Activated CD4-positive, alpha-beta T cell treated with anti-CD3 and anti-CD28 coated beads for 48 hours (primary cell): ENCODE measurements at regions not wholly inside any gene's neighbourhood (a gene's known extent, or its start where the extent isn't known, plus 50 kb on each side); places are given as distances from the start of the nearest gene placed in this dataset.
A peak's percentile ranks its signal among the peaks of the same experiment; 100 is the strongest.

Source experiments
- DNase-seq: peaks from one replicate; pipeline ENCODE4 v3.0.0-alpha.2; 2020

DNA sequence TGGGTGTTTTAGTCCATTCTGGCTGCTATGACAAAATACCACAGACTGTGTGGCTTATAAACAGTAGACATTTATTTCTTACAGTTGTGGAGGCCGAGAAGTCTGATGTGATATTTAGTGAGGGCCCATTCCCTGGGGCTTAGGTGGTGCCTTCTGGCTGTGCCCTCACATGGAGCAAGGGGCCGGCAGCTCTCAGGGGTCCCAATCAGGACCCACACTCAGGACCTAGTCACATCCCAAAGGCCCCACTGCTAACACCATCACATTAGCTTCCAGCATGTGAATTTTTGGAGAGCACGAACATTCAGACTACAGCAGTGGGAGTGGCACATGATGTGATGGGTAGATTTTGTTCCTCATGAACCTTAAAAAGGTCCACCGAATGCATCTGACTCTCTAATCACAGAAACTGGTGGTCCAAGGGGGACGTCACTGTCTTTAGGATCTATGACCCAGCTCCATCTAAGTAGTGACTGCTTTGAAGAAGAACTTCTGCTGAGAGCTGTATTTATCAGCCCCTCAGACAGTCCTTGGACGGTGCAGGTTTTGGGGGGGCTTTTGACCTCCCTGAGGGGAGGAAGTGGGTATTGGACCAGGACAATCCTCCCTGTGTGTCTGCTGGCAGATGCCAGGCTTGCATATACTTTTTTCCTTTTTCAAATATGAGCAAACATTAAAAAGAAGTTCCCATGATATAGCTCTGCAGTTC is 154.5 kb upstream of the ZNF32 start:
- DNase-seq = no peak

GRCh38 chr10:43801626-43802025 is 152.9 kb upstream of the ZNF32 start:
- no peak for DNase-seq

DNA sequence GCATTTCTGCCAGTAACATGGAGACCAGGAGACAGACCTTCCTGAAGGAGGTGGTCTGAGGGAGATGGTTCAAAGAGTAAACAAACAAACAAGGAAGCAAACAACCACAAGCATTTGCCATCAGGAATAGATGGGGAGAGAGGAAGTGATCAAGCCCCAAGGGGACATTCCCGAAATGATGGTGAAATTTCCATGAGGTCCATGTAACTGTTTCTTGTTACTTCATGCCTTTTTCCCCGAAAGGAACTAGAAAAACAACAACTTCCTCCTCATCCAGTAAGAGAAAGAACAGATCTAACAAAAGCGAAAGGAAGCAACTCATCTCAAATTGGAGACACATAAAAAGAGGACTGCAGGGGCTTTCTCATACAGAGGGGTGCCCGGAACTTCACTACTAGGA is 152.5 kb upstream of the ZNF32 start:
- no peak for DNase-seq

DNA sequence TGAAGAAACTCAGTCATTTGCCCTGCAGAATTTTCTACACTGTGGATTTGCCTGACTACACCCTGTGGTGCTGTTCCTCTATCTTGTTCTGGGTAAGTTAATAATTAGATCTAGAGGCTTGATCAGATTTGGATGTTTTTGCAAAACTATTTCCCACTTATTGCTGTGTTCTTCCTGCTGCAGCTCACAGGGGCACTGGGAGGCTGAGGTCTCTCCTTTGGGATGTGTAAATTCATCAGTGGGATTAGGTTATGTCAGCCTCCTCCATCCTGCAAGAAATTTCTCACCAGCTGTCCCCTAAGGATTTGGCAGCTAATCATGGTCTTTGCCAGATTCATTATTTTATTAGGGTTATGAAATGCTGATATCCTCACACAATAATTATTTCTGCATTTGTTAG is 148.1 kb upstream of the ZNF32 start:
- DNase-seq = no peak

DNA sequence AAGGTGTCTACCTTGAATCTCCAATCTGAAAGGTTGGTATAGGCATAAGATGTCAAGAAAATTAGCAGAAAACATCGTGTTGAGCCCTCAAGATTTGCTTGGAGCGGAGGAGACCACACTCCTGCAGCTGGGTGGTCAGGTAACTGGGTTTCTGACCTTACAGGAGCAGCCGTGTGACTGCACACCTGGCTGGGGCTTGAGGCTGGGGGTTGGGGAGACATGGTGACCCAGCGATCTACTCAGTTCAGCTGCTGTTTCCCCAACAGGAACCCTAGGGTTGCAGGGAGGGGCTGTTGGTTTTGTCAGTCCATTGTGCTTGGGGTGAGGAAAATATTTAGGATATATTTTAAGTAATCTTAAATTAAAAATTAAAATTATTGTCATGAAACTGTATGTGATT is 147.0 kb upstream of the ZNF32 start:
- DNase-seq = no peak

- DNase-seq = no peak
These were observed 146.4 kb upstream of the ZNF32 start for GRCh38 chr10:43795093-43795492.

DNA sequence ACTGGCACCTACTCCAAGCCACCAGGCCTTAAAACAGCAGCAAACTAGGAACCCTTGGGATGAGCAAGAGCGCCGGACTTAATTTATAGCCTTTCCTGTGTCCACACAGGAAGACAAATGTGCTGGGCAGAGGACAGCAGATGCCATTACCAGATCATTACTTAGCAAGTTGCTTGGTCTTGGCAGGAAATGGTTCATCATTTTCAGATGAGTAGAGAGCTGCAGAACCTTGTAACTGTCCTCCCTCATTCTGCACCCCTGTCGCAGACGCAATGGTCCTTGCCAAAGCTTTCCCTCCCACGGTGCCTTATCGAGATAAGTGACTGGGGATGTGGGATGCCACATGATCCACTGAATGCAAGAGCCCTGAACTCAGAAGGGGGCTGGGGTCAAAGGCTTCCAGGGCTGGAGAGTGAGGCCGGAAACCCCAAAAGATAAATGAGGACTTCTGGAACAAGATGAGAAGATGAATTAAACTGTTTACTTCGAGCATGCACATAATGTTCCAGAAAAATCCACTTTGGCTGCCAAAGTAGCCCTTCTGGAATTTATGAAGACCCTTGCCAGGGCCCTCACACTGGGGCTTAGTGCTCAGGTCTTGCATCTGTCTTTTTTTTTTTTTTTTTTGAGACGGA is 145.6 kb upstream of the ZNF32 start:
- DNase-seq = no peak

DNA sequence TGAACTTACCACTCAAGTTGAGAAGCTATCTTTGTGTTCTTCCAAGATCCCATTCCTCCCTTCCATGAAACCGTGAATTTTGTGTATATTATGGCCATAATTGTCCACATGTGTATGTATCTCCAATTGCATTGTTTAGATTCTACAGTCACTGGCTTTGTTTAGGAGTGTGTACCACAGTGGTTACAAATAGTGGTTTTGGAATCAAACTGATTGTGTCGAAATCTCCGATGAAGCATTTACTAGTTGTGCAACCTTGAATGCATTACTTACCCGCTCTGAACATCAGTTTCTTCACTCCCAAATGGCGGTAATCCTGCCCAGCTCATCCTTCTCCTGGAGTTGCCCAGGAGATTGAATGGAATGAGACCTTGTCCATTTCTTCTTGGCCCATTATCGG is 145.0 kb upstream of the ZNF32 start:
- DNase-seq = no peak

GRCh38 chr10:43790147-43790546 is 141.5 kb upstream of the ZNF32 start:
- no peak for DNase-seq

DNA sequence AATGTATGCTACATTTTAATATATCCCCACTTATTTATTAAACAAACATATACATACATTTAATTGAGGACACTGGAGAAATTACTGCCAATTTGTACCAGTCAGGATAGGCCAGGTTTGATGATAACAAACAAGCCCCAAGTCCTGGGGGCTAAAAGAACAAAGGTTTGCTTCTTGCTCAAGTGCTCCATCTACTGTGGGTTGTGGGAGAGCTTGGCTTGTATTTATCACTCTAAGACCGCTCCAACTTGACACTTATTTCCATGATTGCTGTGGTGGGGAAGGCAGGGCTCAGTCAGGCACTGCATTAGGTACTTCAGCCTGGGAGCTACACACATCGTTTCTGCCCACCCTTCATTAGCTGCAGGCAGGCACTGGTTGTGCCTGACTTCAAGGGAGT is 136.6 kb upstream of the ZNF32 start:
- no peak for DNase-seq

DNA sequence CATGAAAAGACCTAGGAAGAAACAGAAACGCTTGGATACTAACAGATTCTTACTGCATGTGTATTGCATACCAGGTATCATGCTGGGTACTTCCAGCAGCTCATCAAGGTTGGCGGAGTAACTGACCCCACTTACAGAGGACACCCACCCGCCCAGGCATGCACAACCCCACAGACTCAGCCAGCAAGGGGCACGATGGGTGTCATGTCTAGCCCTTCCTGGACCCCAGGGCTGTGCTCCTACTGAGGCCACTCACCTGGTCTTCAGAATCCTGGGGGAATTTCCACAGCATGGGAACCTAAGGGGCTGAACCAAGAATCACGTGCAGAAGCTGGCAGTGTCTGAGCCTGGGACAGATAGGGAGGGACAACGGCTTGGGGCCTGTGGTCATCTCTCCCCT is 134.1 kb upstream of the ZNF32 start:
- DNase-seq = no peak

GRCh38 chr10:43781480-43782361 is 133.0 kb upstream of the ZNF32 start:
- peak; percentile 66 for DNase-seq

- no peak for DNase-seq
These were observed 129.9 kb upstream of the ZNF32 start for GRCh38 chr10:43778571-43778970.

DNA sequence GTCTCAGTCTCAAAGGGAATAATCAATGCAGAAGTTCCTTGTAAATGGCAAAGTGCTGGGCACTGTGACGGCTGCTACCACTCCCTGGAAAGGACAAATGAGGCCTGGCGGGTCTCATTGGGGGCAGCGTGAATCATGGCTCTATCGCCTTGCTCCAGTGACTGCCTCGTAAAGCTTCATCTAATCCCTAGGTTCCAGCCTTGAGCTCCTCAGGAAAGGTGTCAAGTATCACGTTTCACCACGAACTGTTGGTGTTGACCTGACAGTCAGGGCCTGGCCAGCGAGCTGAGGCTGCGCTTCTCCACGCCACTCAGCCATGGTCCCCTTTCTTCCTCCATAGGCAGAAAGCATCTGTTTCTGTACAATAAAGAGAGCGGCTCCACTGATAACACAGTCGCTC is 126.7 kb upstream of the ZNF32 start:
- DNase-seq = no peak

DNA sequence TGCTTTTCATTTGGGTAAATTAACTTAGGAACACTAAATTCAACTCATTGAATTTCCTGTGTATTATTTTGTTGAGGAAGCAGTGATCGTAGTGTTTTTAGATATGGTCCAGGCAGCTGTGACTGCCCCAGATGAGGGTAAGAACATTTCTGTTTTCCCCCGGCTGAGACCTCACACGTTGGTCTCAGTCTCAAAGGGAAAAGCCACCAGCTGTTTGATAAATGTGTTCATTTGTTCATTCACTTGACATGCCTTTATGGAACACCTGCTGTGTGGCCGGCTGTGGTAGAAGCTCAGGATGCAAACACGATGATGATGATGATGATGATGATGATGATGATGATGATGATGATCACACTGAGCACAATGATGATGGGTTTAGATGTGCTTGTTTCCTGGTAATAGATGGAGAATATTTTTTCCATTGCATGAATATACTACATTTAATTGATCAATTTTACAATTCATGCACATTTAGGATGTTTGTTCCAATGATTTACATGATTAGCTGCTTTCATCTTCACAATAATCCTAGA is 125.6 kb upstream of the ZNF32 start:
- no peak for DNase-seq

DNA sequence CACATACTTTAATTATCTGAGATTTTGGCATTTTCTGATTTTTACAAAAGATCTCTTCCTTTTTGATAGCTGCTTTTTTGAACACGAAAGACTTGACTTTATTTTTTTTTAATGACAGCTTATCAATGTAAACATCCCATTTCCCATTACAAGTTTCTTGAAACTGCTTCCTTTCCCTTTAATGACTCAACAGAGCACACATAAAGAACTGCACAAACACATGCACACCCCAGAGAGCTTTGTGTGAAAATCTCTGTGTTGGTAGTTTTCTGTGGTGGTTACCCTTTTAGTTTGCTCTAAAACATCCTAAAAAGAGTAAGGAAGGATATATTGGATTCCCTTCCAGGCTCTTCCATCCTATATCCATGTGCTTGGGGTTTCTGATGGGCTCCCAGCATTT is 125.1 kb upstream of the ZNF32 start:
- DNase-seq = no peak

DNA sequence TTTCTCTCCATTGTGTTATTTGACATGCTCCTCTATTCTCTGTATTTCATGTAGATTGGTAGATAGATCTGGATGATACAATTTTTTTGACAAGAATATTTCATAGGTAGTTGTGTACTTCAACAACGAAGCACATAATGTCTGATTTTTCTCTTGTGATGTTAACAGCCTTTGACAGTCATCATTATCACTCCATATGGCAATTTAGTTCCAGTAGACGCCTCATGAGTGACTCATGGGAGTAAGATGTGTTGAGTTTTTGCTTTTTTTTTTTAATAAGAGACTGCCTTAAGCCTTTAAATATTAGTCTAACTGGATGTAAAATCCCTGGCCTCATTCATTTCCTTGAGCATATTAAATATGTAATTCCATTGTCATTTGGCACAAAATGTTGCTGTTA is 123.5 kb upstream of the ZNF32 start:
- no peak for DNase-seq

- no peak for DNase-seq
These were observed 123.0 kb upstream of the ZNF32 start for GRCh38 chr10:43771675-43772074.

- DNase-seq = no peak
These were observed 116.8 kb upstream of the ZNF32 start for GRCh38 chr10:43765516-43765915.

- no peak for DNase-seq
These were observed 115.2 kb upstream of the ZNF32 start for GRCh38 chr10:43763846-43764245.

DNA sequence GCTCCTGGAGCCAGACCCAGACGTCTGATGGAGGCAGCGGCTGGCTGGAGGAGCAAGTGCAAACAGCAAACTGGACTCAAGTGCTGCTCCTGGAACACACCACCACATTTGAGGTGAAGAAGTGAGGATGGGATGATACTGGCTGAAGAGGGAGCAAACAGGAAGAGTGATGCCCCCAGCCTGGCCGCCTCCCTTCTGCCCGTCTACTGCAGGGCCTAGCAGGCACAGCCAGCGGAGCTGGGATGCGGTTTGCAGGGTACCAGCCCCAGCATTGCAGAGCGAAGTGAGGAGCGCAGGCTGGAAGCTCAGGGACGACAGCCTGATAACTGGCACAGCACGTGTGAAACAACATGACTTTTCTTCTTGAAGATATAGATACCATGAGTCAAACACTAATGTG is 111.8 kb upstream of the ZNF32 start:
- no peak for DNase-seq

DNA sequence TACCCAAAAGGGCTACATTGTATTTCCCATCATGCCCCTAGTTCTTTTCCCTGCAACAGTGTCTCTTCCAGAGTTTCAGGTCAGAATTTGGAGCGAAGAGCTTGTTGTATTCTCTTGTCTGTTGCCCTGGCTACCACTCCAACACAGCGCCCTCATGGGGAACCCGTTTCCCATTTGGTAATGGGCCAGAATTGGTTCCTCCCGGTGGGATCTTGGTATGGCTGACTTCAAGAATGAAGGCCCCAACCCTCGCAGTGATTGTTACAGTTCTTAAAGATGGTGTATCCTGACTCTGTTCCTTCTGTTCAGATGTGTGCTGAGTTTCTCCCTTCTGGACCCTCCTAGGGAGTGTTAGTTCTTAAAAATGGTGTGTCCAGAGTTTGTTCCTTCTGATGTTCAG is 110.5 kb upstream of the ZNF32 start:
- no peak for DNase-seq

DNA sequence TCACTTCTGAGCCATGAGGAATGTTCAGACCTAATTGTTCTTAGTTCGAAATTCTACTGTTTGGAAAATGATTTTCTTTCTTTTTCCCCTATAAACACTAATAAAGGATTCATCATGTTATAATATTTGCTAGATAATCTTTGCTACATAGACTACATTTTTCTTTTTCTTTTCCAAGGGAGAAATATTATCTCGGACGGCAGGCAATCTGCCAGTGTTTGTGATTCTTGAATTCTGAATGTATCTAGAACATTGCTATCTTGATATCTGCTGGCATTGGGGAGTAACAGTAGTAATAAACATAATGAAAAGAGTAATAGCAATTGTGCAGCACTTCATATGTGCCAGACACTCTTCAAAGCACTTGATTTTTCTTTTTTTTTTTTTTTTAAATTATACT is 107.7 kb upstream of the ZNF32 start:
- DNase-seq = no peak
